ENCODE measurements at regions not wholly inside any gene's neighbourhood (a gene's known extent, or its start where the extent isn't known, plus 50 kb on each side); places are given as distances from the start of the nearest gene placed in this dataset.
"Not testable (repeated sequence)": the region's sequence is repeated elsewhere in the genome, so short reads cannot be mapped to it uniquely, and the experiment has no call there.

- in situ Hi-C loops (cut with MboI; ENCODE audit: low sequenced_read_pairs), result no loop called here
Observed at GRCh38 chr6:141976994-141977393, 155.7 kb upstream of the GJE1 start.

GRCh38 chr6:141969768-141970415 is 162.8 kb upstream of the GJE1 start:
- in situ Hi-C loops (cut with MboI; ENCODE audit: low sequenced_read_pairs), result not testable (repeated sequence)

GRCh38 chr6:141969201-141969600 is 163.5 kb upstream of the GJE1 start:
- in situ Hi-C loops (cut with MboI; ENCODE audit: low sequenced_read_pairs), result no loop called here

GRCh38 chr6:141968632-141969031 is 164.1 kb upstream of the GJE1 start:
- in situ Hi-C loops (cut with MboI; ENCODE audit: low sequenced_read_pairs), result no loop called here

GRCh38 chr6:141965016-141965545 is 167.6 kb upstream of the GJE1 start:
- in situ Hi-C loops (cut with MboI; ENCODE audit: low sequenced_read_pairs), result no loop called here

- in situ Hi-C loops (cut with MboI; ENCODE audit: low sequenced_read_pairs), result no loop called here
Observed at GRCh38 chr6:141963543-141964295, 169.0 kb upstream of the GJE1 start.

- in situ Hi-C loops (cut with MboI; ENCODE audit: low sequenced_read_pairs), result no loop called here
Observed at GRCh38 chr6:141957271-141957670, 175.5 kb upstream of the GJE1 start.

- in situ Hi-C loops (cut with MboI; ENCODE audit: low sequenced_read_pairs), result no loop called here
Observed at GRCh38 chr6:141956868-141957267, 175.9 kb upstream of the GJE1 start.

GRCh38 chr6:141956046-141956761 is 176.5 kb upstream of the GJE1 start:
- in situ Hi-C loops (cut with MboI; ENCODE audit: low sequenced_read_pairs), result no loop called here

- in situ Hi-C loops (cut with MboI; ENCODE audit: low sequenced_read_pairs), result no loop called here
Observed at GRCh38 chr6:141953072-141953471, 179.7 kb upstream of the GJE1 start.

- in situ Hi-C loops (cut with MboI; ENCODE audit: low sequenced_read_pairs), result no loop called here
Observed at GRCh38 chr6:141946502-141946901, 186.2 kb upstream of the GJE1 start.

GRCh38 chr6:141938664-141939063 is 194.1 kb upstream of the GJE1 start:
- in situ Hi-C loops (cut with MboI; ENCODE audit: low sequenced_read_pairs), result no loop called here

GRCh38 chr6:141932685-141933084 is 200.0 kb upstream of the GJE1 start:
- in situ Hi-C loops (cut with MboI; ENCODE audit: low sequenced_read_pairs), result no loop called here

- in situ Hi-C loops (cut with MboI; ENCODE audit: low sequenced_read_pairs), result not testable (repeated sequence)
Observed at GRCh38 chr6:141926200-141926900, 206.4 kb upstream of the GJE1 start.

GRCh38 chr6:141925001-141925400 is 207.7 kb upstream of the GJE1 start:
- in situ Hi-C loops (cut with MboI; ENCODE audit: low sequenced_read_pairs), result no loop called here

GRCh38 chr6:141922898-141923297 is 209.8 kb upstream of the GJE1 start:
- in situ Hi-C loops (cut with MboI; ENCODE audit: low sequenced_read_pairs), result no loop called here

GRCh38 chr6:141916682-141917505 is 215.8 kb upstream of the GJE1 start:
- in situ Hi-C loops (cut with MboI; ENCODE audit: low sequenced_read_pairs), result not testable (repeated sequence)

- in situ Hi-C loops (cut with MboI; ENCODE audit: low sequenced_read_pairs), result no loop called here
Observed at GRCh38 chr6:141914646-141915045, 218.1 kb upstream of the GJE1 start.

- in situ Hi-C loops (cut with MboI; ENCODE audit: low sequenced_read_pairs), result no loop called here
Observed at GRCh38 chr6:141906569-141907080, 226.1 kb upstream of the GJE1 start.

GRCh38 chr6:141890661-141891060 is 242.1 kb upstream of the GJE1 start:
- in situ Hi-C loops (cut with MboI; ENCODE audit: low sequenced_read_pairs), result no loop called here

Measured in HL-60/S4 treated with retinoic acid at 250 ng/mL for 4 days and 3 days (cell line).